ENCODE measurements at regions not wholly inside any gene's neighbourhood (a gene's known extent, or its start where the extent isn't known, plus 50 kb on each side); places are given as distances from the start of the nearest gene placed in this dataset.

DNA sequence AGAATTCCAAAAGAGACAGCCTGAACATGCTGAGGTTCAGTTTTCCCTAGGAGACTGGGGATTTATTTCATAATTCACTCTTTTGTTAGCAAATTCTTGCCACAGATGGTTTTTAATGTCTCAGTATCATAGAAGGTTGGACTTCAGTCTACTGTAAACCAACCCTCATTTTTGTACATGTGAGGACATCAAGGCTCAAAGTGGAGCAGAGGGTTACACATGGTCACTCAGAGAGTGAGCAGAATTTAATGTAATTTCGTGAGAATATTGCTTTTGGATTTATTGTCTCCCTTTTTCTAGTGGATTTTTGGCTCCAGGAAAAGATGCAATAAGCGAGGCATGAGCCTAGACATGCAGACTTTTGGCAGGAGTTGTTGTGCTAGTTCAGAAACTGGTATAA is 210.8 kb upstream of the JUN start:
- no peaks in the 10 kb centered on the region for H3K9me3 ChIP-seq
- no peaks in the 10 kb centered on the region for H3K27me3 ChIP-seq
- no peaks in the 10 kb centered on the region for H3K4me1 ChIP-seq
- DNase-seq (ENCODE audit: low spot score in 2 of 2), result no peak
- H3K27ac ChIP-seq, result no peak overlapping the region
- TF ChIP-seq, protein P1, sequence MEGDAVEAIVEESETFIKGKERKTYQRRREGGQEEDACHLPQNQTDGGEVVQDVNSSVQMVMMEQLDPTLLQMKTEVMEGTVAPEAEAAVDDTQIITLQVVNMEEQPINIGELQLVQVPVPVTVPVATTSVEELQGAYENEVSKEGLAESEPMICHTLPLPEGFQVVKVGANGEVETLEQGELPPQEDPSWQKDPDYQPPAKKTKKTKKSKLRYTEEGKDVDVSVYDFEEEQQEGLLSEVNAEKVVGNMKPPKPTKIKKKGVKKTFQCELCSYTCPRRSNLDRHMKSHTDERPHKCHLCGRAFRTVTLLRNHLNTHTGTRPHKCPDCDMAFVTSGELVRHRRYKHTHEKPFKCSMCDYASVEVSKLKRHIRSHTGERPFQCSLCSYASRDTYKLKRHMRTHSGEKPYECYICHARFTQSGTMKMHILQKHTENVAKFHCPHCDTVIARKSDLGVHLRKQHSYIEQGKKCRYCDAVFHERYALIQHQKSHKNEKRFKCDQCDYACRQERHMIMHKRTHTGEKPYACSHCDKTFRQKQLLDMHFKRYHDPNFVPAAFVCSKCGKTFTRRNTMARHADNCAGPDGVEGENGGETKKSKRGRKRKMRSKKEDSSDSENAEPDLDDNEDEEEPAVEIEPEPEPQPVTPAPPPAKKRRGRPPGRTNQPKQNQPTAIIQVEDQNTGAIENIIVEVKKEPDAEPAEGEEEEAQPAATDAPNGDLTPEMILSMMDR (IDR thresholded peaks at IDR 0.05), result no peak
- no peaks in the 10 kb centered on the region for H3K36me3 ChIP-seq
- H3K4me3 ChIP-seq, result no peak overlapping the region
- intact Hi-C loops (cut with DNase I), result no loop called here

DNA sequence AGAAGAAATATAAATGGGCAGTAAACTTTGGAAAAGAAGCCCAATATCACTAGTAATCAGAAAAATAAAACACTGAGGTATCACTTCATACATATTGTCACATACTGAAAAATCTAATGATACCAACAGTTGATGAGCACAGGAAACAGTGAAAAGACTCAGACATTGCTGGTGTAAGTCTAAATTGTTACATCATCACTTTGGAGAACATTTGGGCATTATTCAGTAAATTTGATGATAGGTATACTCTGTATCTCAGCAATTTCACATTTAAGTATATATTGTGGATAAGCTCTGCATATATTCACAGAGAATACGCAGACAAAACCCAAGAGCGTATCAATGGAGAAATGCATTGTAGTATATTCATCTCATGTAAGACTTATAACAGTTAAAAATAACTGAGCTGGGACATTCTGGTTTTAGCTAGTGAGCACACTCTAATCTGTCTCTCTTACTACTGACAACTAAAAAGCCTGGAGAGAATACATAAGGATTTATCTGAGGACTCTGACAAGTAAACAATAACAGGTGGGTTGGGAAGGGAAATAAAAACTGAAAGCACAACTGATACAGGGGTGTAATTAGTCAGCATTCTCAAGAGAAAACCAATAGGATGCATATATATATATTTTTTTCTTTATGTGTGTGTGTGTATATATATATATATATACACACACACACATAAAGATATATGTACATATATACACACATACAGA is 212.7 kb upstream of the JUN start:
- no peak for DNase-seq (ENCODE audit: low spot score in 2 of 2)
- Histone ChIP-seq H3K4me1 (no peaks in the 10 kb centered on the region), H3K27ac (no peak overlapping the region), H3K36me3 (no peaks in the 10 kb centered on the region), H3K27me3 (no peaks in the 10 kb centered on the region), H3K4me3 (no peak overlapping the region), H3K9me3 (no peaks in the 10 kb centered on the region)
- TF ChIP-seq, protein P1 (IDR thresholded peaks at IDR 0.05), result no peak
- intact Hi-C loops (cut with DNase I), result no loop called here

DNA sequence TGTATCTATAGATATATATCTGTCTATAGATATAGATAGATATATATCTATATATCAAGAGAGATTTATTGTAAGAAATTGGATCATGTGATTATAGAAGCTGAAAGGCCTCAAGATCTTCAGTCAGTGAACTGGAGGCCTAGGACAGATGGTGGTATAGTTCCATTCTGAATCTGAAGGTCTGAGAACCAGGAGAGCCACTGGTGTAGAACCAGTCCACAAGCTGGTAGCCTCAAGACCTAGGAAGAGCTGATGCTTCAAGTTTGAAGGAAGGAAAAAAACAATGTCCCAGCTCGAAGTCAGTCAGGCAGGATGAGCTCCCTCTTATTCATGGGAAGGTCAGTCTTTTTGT is 213.2 kb upstream of the JUN start:
- Histone ChIP-seq H3K36me3 (no peaks in the 10 kb centered on the region), H3K27me3 (no peaks in the 10 kb centered on the region), H3K4me3 (no peak overlapping the region), H3K27ac (no peak overlapping the region), H3K4me1 (no peaks in the 10 kb centered on the region), H3K9me3 (no peaks in the 10 kb centered on the region)
- intact Hi-C loops (cut with DNase I), result no loop called here
- TF ChIP-seq, protein P1 (IDR thresholded peaks at IDR 0.05), result no peak
- no peak for DNase-seq (ENCODE audit: low spot score in 2 of 2)

DNA sequence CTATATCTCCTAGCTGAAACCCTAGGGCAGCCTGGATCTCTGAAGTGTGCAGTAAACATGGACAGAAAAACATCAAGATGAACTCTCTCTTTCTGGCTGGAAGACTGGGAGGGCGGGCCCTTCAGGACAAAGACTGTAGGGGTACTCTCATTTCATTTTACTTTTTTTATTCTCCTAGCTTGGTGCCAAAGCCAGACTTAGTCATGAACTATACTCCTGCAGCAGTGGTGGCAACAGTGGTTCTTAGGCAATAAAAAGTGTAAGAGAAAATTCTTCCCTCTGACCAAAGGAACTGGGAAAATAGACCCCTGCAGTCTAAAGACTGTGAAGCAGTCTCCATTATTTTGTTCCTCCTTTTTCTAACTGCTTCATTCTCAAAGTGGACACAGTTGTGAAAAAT is 213.8 kb upstream of the JUN start:
- intact Hi-C loops (cut with DNase I), result no loop called here
- no peaks in the 10 kb centered on the region for H3K36me3 ChIP-seq
- no peaks in the 10 kb centered on the region for H3K4me1 ChIP-seq
- TF ChIP-seq, protein P1 (IDR thresholded peaks at IDR 0.05), result no peak
- H3K27ac ChIP-seq, result no peak overlapping the region
- no peaks in the 10 kb centered on the region for H3K27me3 ChIP-seq
- no peak for DNase-seq (ENCODE audit: low spot score in 2 of 2)
- no peaks in the 10 kb centered on the region for H3K9me3 ChIP-seq
- no peak overlapping the region for H3K4me3 ChIP-seq

DNA sequence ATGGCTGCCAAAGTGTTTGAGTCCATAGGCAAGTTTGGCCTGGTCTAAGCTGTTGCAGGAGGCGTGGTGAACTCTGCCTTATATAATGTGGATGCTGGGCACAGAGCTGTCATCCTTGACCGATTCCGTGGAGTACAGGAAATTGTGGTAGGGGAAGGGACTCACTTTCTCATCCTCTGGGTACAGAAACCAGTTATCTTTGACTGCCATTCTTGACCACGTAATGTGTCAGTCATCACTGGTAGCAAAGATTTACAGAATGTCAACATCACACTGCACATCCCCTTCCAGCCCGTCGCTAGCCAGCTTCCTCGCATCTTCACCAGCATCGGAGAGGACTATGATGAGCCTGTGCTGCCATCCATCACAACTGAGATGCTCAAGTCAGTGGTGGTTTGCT is 215.8 kb upstream of the JUN start:
- intact Hi-C loops (cut with DNase I), result no loop called here

More for the DNA sequence above, 215.8 kb upstream of the JUN start:
- Histone ChIP-seq H3K4me1 (no peaks in the 10 kb centered on the region), H3K27ac (no peak overlapping the region), H3K4me3 (no peak overlapping the region), H3K27me3 (no peaks in the 10 kb centered on the region), H3K36me3 (no peaks in the 10 kb centered on the region), H3K9me3 (no peaks in the 10 kb centered on the region)
- DNase-seq (ENCODE audit: low spot score in 2 of 2), result no peak
- TF ChIP-seq, protein P1 (IDR thresholded peaks at IDR 0.05), result no peak

All from ascending aorta (tissue), 2 donors.